NCI-H1417 (cell line): ENCODE measurements at regions not wholly inside any gene's neighbourhood (a gene's known extent, or its start where the extent isn't known, plus 50 kb on each side); places are given as distances from the start of the nearest gene placed in this dataset.

Source experiments
- DNase-seq, 3 experiments: peaks; one replicate each; lab custom pipeline; 2025; lab: John Stamatoyannopoulos, UW

- DNase-seq, result peak in 2 of 3 experiments; percentile 4 to 45
Observed at GRCh38 chr3:5428607-5429516, 241.4 kb downstream of the EDEM1 start.

GRCh38 chr3:5429517-5429890 lies 242.0 kb downstream of the EDEM1 start:
- no peak for DNase-seq

DNA sequence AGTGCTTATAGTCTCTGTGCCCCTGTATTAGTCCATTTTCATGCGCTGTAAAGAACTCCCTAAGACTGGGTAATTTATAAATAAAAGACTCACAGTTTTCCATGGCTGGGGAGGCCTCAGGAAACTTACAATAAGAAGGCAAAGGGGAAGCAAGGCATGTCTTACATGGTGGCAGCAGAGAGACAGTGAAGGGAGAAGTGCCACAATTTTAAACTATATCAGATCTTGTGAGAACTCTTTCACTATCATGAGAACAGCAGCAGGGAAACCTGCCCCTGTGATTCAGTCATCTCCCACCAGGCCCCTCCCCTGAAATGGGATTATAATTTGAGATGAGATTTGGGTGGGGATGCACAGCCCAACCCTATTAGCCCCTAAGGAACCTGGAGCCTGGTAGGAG lies 243.2 kb downstream of the EDEM1 start:
- no peak for DNase-seq

DNA sequence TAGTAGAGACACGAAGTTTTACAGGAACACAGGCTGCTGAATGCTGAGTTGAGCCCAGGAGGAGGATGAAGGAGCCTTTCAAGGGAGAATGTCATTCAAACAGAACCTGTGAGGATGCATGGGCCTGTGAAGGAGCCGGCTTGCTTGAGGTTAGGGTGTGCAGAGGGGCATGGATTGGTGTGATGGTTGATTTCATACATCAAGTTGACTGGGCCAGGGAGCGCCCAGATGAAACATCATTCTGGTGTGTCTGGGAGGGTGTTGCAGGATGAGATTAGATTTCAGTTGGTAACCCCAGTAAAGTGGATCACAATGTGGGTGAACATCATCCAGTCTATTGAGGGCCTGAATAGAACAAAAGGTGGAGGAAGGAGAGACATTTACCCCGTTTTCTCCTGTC lies 243.6 kb downstream of the EDEM1 start:
- DNase-seq, result no peak

GRCh38 chr3:5431811-5432378 lies 244.4 kb downstream of the EDEM1 start:
- no peak for DNase-seq

- no peak for DNase-seq
Observed at GRCh38 chr3:5437296-5437782, 249.8 kb downstream of the EDEM1 start.

- no peak for DNase-seq
Observed at GRCh38 chr3:5437783-5438323, 250.3 kb downstream of the EDEM1 start.

DNA sequence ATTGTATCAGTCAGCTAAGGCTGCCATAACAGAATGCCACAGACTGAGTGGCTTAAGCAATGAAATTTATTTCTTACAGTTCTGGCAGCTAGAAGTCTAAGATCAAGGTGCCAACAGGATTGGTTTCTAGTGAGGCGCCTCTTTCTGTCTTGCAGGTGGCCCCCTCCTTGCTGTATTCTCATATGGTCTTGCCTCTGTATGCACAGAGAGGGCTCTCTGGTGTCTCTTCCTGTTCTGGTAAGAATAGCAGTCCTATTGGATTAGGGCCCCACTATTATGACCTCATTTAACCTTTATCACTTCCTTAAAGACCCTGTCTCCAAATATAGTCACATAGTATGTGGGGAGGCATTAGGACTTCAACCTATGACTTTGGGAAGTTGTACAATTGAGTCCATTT lies 253.9 kb downstream of the EDEM1 start:
- no peak for DNase-seq

- no peak for DNase-seq
Observed at GRCh38 chr3:5442106-5442785, 254.7 kb downstream of the EDEM1 start.

DNA sequence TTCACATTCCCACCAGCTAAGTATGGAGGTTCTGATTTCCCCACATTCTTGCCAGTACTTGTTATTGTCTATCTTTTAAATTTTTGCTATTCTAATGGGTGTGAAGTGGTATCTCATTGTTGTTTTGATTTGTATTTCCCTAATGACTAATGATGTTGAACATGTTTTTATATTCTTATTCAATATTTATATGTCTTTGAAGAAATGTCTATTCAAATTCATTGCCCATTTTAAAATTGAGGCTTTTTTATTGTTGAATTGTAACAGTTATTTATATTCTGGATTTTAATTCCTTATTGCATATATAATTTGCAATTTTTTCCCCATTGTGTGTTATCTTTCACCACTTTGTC lies 255.3 kb downstream of the EDEM1 start:
- DNase-seq, result no peak

- DNase-seq, result no peak
Observed at GRCh38 chr3:5444253-5444652, 256.7 kb downstream of the EDEM1 start.

DNA sequence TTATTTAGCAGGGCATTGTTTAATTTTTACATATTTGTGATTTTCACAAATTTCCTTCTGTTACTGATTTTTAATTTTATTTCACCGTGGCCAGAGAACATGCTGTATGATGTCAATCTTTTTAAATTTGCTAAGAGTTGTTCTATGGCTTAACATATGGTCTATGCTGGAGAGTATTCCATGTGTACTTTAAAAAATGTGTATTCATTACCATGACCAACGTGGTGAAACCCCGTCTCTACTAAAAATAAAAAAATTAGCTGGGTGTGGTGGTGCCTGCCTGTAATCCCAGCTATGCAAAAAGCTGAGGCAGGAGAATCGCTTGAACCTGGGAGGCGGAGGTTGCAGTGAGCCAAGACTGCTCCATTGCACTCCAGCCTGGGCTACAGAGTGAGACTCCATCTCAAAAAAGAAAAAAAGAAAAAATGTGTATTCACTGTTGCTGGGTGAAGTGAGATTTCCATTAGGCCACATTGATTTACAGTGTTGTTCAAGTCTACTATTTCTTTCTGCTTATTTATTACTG lies 258.2 kb downstream of the EDEM1 start:
- DNase-seq, result no peak

DNA sequence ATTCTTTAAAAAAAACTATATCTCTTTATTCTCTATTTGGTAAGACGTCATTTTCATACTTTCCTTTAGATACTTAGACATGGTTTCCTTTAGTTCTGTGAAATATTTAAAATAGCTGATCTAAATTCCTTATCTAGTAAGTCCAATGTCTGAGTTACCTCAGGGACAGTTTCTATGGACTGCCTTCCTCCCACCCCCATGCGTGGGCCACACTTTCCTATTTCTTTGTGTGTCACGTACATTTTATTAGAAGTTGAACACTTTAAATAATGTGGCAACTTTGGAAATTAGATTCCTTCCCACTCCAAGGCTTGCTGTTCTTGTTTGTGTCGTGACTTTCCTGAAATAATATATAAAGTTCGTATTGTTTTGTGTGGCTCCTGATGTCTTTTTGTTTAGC lies 260.7 kb downstream of the EDEM1 start:
- DNase-seq, result no peak

GRCh38 chr3:5448816-5449215 lies 261.3 kb downstream of the EDEM1 start:
- no peak for DNase-seq

DNA sequence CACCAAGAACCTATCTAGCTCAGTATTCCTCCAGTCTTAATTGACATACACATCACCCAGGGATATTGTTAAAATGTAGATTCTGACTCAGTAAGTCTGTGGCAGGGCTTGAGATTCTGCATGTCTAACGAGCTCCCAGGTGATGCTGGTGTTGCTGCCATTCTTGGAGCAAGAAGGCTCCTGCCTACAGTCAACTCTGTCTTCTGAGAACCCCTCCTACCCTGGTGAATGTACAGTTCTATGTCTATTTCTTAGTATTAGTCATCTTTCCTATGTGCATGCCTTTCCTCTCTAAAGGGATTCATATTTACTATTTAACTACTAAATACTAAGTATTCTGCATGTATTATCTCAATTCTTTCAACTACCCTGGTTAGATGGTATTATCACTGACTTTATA lies 268.7 kb downstream of the EDEM1 start:
- no peak for DNase-seq

DNA sequence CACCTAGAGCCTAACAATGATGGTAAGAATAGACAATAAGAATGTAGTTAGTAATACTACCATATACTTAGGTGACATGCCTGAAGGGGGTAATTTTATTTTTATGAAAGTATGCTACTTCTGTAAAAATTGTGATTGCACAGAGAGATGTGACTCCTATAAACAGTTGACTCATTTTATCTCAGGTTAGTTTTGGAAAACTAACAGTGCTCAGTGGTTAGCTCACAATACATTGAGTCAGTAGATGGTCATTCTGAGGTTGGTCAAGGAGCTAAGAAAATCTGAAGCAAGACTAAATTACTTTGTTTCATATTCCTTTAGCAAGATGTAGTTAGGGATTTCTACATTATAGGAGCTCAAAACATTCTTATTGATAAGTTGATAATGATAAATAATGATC lies 271.0 kb downstream of the EDEM1 start:
- no peak for DNase-seq

DNA sequence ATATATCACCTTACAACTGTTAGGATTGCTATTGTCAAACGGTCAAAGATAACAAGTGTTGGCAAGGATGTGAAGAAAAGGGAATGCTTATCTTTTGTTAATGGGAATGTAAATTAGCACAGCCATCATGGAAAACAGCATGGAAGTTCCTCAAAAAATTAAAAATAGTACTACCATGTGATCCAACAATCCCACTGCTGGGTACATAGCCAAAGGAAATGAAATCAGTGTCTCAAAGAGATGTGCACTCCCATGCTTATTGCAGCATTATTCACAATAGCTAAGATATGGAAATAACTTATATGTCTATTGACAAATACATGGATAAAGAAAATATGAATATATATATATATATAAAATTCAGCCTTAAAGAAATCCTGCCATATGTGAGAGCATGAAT lies 274.6 kb downstream of the EDEM1 start:
- no peak for DNase-seq

DNA sequence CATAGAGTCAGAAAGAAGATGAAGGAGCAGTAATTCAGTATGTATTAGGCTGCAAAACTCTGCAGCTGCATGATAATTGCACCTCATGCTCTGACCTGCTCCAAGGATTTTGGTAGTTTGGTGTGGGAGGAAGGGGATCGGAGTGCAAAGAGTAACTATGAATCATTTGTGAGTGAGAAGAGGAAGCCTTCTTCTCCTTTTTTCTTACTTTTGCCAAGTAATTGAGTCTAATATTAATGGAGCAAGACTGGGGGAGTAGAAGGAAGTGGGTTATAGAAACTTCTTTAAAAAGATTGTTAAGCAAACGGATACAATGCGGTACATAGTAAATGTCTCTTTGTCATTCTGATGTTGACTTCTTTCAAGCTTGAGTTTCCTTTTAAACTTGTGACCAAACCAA lies 276.5 kb downstream of the EDEM1 start:
- DNase-seq, result no peak

GRCh38 chr3:5464649-5465048 lies 277.1 kb downstream of the EDEM1 start:
- DNase-seq, result no peak

- DNase-seq, result no peak
Observed at GRCh38 chr3:5465183-5465582, 277.7 kb downstream of the EDEM1 start.

- no peak for DNase-seq
Observed at GRCh38 chr3:5466065-5466464, 278.6 kb downstream of the EDEM1 start.

DNA sequence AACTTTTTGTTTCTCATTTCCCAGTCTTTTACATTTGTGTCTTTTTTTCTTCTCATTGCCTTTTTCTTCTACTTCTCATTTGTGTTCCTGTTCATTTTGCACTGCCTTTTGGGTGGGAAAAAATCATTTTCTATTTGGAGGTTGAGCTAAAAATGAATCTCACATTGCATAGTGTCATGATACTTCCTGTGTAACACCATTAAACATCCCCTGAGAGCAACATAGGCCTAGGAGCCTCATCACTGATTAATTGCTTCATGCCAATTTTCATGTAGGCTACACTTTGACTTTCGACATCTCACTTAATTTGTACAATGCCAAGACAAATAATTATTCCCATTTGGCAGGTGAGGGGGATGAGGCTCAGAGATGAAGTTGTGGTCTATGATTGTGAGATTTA lies 279.2 kb downstream of the EDEM1 start:
- DNase-seq, result no peak

- DNase-seq, result no peak
Observed at GRCh38 chr3:5473471-5473870, 286.0 kb downstream of the EDEM1 start.
